ENCODE measurements at regions not wholly inside any gene's neighbourhood (a gene's known extent, or its start where the extent isn't known, plus 50 kb on each side); places are given as distances from the start of the nearest gene placed in this dataset.

- no peak overlapping the region for H3K9ac ChIP-seq (ENCODE audit: low read depth, low read length, poor library complexity, severe bottlenecking)
- H2AFZ ChIP-seq (ENCODE audit: low read length): no peak overlapping the region
- no peaks in the 10 kb centered on the region for H3K4me1 ChIP-seq (ENCODE audit: insufficient read depth, low read length, poor library complexity, severe bottlenecking)
- H3K4me2 ChIP-seq (ENCODE audit: low read depth, low read length, poor library complexity, severe bottlenecking): no peak overlapping the region
- no peak overlapping the region for H3K4me3 ChIP-seq (ENCODE audit: low read length, poor library complexity, severe bottlenecking)
- no peaks in the 10 kb centered on the region for H3F3A ChIP-seq (ENCODE audit: low read depth)
- no peaks in the 10 kb centered on the region for H3K36me3 ChIP-seq (ENCODE audit: insufficient read depth, low read length)
- no peaks in the 10 kb centered on the region for H3K27me3 ChIP-seq (ENCODE audit: insufficient read depth, low read length, poor library complexity, severe bottlenecking)
- no peaks in the 10 kb centered on the region for H3K9me3 ChIP-seq (ENCODE audit: insufficient read depth, low read depth, low read length)
- H3K79me2 ChIP-seq (ENCODE audit: insufficient read depth, low read length): no peaks in the 10 kb centered on the region
- TF ChIP-seq CTCF (conservative IDR thresholded peaks at IDR 0.05; ENCODE audit: low read length) (no peak), EZH2phosphoT487 (IDR thresholded peaks at IDR 0.05; ENCODE audit: borderline replicate concordance) (no peak)
- no peaks in the 10 kb centered on the region for H3K9me2 ChIP-seq (replicated peaks; ENCODE audit: low read depth, low read length)
- no peaks in the 10 kb centered on the region for H4K20me1 ChIP-seq (ENCODE audit: insufficient read depth, low read length, poor library complexity, severe bottlenecking)
Measured at GRCh38 chr12:78447373-78447772, 417.2 kb upstream of the SYT1 start.

- H3K36me3 ChIP-seq (ENCODE audit: insufficient read depth, low read length): no peaks in the 10 kb centered on the region
- H3F3A ChIP-seq (ENCODE audit: low read depth): no peaks in the 10 kb centered on the region
- no peaks in the 10 kb centered on the region for H3K9me3 ChIP-seq (ENCODE audit: insufficient read depth, low read depth, low read length)
- H3K79me2 ChIP-seq (ENCODE audit: insufficient read depth, low read length): no peaks in the 10 kb centered on the region
- no peaks in the 10 kb centered on the region for H4K20me1 ChIP-seq (ENCODE audit: insufficient read depth, low read length, poor library complexity, severe bottlenecking)
- H3K4me3 ChIP-seq (ENCODE audit: low read length, poor library complexity, severe bottlenecking): no peak overlapping the region
- H3K9me2 ChIP-seq (replicated peaks; ENCODE audit: low read depth, low read length): no peaks in the 10 kb centered on the region
- H3K4me2 ChIP-seq (ENCODE audit: low read depth, low read length, poor library complexity, severe bottlenecking): no peak overlapping the region
- no peaks in the 10 kb centered on the region for H3K4me1 ChIP-seq (ENCODE audit: insufficient read depth, low read length, poor library complexity, severe bottlenecking)
- no peak overlapping the region for H2AFZ ChIP-seq (ENCODE audit: low read length)
- H3K27me3 ChIP-seq (ENCODE audit: insufficient read depth, low read length, poor library complexity, severe bottlenecking): no peaks in the 10 kb centered on the region
- TF ChIP-seq CTCF (conservative IDR thresholded peaks at IDR 0.05; ENCODE audit: low read length) (no peak), EZH2phosphoT487 (IDR thresholded peaks at IDR 0.05; ENCODE audit: borderline replicate concordance) (no peak)
- no peak overlapping the region for H3K9ac ChIP-seq (ENCODE audit: low read depth, low read length, poor library complexity, severe bottlenecking)
Measured at GRCh38 chr12:78448692-78449091, 415.9 kb upstream of the SYT1 start.

- no peaks in the 10 kb centered on the region for H3K9me2 ChIP-seq (replicated peaks; ENCODE audit: low read depth, low read length)
- H2AFZ ChIP-seq (ENCODE audit: low read length): no peak overlapping the region
- no peak overlapping the region for H3K4me3 ChIP-seq (ENCODE audit: low read length, poor library complexity, severe bottlenecking)
- no peak overlapping the region for H3K4me2 ChIP-seq (ENCODE audit: low read depth, low read length, poor library complexity, severe bottlenecking)
- H3F3A ChIP-seq (ENCODE audit: low read depth): no peaks in the 10 kb centered on the region
- H3K9ac ChIP-seq (ENCODE audit: low read depth, low read length, poor library complexity, severe bottlenecking): no peak overlapping the region
- no peaks in the 10 kb centered on the region for H3K79me2 ChIP-seq (ENCODE audit: insufficient read depth, low read length)
- H3K36me3 ChIP-seq (ENCODE audit: insufficient read depth, low read length): no peaks in the 10 kb centered on the region
- H3K9me3 ChIP-seq (ENCODE audit: insufficient read depth, low read depth, low read length): no peaks in the 10 kb centered on the region
- H3K4me1 ChIP-seq (ENCODE audit: insufficient read depth, low read length, poor library complexity, severe bottlenecking): no peaks in the 10 kb centered on the region
- no peaks in the 10 kb centered on the region for H3K27me3 ChIP-seq (ENCODE audit: insufficient read depth, low read length, poor library complexity, severe bottlenecking)
- TF ChIP-seq EZH2phosphoT487 (IDR thresholded peaks at IDR 0.05; ENCODE audit: borderline replicate concordance) (no peak), CTCF (conservative IDR thresholded peaks at IDR 0.05; ENCODE audit: low read length) (no peak)
- H4K20me1 ChIP-seq (ENCODE audit: insufficient read depth, low read length, poor library complexity, severe bottlenecking): no peaks in the 10 kb centered on the region
Measured at GRCh38 chr12:78455991-78456390, 408.6 kb upstream of the SYT1 start.

Data from Loucy (cell line).